A172 (cell line): ENCODE measurements at regions not wholly inside any gene's neighbourhood (a gene's known extent, or its start where the extent isn't known, plus 50 kb on each side); places are given as distances from the start of the nearest gene placed in this dataset.
"Not testable (repeated sequence)": the region's sequence is repeated elsewhere in the genome, so short reads cannot be mapped to it uniquely, and the experiment has no call there.

Experiments
- DNase-seq: peaks from one replicate; pipeline ENCODE4 v3.0.0-alpha.2; 2015; ENCODE audit warnings: low spot score

- no peak for DNase-seq
These were observed 409.3 kb downstream of the AGTPBP1 start for GRCh38 chr9:85332487-85332886.

- no peak for DNase-seq
These were observed 410.1 kb downstream of the AGTPBP1 start for GRCh38 chr9:85331626-85332025.

DNA sequence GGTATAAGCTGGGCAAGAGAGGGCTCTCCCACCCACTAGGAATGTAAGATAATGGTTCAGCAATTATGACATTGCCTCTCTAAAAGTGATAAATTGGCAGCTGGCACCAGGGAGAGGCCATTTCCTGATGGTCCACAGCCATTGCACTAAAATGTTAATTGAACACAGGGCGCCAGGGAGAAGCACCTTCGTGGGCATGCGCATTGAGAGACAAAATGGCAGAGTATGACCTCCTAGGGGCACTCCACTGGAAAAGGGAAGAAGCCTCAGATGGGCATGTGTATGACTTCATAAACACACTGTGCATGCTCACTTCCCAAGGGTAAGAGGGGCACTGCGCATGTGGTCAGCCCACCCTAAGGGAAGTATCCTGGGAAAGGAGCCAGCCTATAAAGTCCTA is 419.2 kb downstream of the AGTPBP1 start:
- no peak for DNase-seq

- DNase-seq: no peak
These were observed 420.2 kb downstream of the AGTPBP1 start for GRCh38 chr9:85321561-85321960.

GRCh38 chr9:85319936-85320656 is 421.7 kb downstream of the AGTPBP1 start:
- no peak for DNase-seq

DNA sequence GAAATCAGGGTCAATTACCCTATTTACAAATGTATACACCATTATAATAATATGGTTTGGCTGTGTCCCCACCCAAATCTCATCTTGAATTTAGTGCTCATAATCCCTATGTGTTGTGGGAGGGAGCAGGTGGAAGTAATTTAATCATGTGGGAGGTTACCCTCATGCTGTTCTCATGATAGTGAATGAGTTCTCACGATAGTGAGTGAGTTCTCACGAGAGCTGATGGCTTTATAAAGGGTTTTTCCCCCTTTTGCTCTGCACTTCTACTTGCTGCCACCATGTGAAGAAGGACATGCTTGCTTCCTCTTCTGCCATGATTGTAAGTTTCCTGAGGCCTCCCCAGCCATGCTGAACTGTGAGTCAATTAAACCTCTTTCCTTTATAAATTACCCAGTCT is 426.2 kb downstream of the AGTPBP1 start:
- DNase-seq: not testable (repeated sequence)

GRCh38 chr9:85310573-85310972 is 431.2 kb downstream of the AGTPBP1 start:
- DNase-seq: no peak

DNA sequence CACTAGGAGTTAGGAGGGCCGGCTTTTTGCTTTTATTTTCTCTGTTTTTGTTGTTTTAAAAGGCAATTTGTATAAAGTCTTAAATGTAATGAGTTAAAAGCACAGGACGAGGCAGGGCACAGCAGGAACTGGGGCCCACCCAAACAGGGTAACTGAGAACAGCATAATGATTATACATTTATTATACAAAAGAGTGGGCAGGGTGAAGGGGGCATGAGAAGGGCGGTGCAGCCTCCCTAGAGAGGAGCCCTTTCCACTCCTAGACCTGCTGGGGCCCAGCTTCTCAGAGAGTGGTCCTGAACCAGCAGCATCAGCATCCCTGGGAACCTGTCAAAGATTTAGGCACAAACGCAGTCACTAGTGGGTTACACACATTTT is 438.0 kb downstream of the AGTPBP1 start:
- no peak for DNase-seq

DNA sequence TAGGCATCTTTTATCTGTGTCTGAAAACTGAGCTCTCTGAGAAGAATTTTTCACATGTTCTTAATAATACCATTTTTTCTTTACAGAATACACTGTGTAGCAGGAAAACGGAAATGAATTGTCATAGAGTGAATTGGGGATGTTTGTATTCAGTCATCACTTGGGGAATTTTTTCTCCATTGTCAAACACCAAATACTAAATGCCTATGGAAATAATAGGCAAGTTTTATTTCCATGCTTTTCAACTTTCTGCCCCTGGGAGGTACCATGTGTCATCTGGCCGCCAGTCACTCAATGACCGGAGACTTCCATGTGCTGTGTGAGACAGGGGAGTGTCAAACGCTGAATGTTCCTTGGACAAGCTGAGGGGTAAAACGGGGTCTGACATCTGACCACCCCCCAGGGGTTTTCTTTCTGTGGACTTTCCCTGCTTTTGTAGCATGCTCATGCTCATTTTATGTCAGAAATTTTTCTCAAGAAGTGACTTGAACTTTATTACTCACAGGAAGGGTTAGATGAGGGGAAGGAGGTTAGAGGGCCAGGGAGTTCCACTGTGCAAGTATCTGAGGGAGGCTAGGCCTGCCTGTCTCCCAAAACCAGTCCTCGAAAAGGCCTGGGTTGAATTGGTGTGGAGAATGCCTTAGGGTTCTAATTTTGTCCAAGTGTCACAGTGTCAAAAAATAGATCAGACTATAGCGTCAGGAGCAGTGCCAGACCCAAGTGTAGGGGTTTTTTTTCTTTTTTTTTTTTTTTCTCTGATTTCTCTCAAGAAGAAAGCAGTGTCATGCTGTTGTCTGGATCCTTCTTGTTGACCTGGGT is 438.6 kb downstream of the AGTPBP1 start:
- DNase-seq: no peak

- DNase-seq: no peak
These were observed 443.3 kb downstream of the AGTPBP1 start for GRCh38 chr9:85298499-85298898.

DNA sequence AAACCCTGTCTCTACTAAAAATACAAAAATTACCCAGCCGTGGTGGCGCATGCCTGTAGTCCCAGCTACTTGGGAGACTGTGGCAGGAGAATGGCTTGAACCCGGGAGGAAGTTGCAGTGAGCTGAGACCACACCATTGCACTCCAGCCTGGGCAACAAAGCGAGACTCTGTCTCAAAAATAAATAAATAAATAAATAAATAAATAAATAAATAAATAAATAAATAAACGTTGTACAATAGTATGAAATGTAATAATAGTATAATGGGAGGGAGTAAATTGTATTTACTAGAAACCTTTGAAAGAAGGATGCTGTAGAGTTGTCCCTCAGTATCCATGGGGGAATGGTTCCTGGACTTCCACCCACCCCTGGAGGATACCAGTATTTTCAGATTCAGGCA is 446.5 kb downstream of the AGTPBP1 start:
- not testable (repeated sequence) for DNase-seq

GRCh38 chr9:85292261-85292660 is 449.5 kb downstream of the AGTPBP1 start:
- DNase-seq: no peak

- DNase-seq: no peak
These were observed 450.5 kb downstream of the AGTPBP1 start for GRCh38 chr9:85291266-85291665.

DNA sequence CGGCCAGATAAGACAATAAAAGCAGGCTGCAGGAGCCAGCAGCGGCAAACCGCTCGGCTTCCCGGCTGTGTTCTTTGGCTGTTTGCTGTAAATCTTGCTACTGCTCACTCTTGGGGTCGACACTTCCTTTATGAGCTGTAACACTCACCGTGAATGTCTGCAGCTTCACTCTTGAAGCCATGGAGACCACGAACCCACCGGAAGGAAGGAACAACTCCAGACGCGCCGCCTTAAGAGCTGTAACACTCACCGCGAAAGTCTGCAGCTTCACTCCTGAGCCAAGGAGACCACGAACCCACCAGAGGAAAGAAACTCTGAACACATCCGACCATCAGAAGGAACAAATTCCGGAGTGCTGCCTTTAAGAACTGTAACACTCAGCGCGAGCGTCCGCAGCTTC is 451.7 kb downstream of the AGTPBP1 start:
- DNase-seq: no peak

GRCh38 chr9:85289142-85289541 is 452.6 kb downstream of the AGTPBP1 start:
- DNase-seq: no peak

DNA sequence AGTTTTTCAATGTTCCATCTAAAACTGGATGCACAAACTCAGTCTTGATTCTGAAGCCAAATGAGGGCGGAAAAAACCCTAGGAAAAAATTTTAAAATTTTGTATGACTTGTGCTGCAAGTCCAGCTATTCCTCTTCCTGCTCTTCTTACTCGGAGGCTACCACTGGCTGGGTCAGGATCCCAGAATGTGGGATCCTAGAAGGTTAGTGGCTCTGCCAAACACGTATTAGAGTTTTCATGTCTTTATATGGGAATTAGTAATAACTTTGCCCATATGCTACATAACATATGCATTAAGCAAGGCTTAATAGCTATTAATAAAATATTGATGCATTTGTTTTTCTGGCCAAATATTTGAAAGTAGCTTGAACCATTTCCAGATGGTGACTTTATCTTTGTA is 458.3 kb downstream of the AGTPBP1 start:
- no peak for DNase-seq

DNA sequence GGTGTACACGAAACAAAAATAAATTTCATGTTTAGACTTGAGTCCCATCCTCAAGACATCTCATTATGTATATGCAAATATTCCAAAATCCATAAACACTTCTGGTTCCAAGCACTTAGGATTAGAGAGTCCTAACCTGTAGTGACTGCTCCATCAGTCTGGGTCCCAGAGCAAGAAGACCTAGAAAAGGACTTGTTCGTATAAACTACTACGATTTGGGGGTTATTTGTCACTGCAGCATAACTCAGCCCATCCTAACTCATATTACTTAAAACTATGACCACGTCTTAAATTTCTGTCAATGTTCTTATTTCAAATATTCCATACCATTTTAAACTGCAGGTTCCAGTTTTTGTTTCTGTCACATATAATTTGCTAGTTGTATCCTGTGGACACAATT is 463.0 kb downstream of the AGTPBP1 start:
- no peak for DNase-seq

DNA sequence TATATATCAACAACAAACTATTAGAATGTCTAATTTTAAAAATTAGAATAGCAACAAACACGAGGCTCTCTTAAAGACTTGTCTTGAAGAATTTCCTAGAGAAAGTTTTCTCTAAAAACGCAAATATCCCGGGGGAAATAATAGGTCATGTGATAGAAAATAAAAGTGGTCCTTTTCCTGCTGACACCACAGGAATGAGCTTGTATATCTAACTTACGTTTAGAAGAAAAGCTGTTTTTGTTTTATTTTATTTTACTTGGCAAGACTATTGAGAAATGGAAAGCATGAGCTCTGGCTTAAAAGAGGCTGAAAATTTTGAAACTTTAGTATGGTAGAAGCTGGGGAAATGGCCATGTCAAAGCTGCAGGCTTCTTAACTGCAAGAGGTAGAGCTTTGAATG is 465.0 kb downstream of the AGTPBP1 start:
- DNase-seq: no peak

DNA sequence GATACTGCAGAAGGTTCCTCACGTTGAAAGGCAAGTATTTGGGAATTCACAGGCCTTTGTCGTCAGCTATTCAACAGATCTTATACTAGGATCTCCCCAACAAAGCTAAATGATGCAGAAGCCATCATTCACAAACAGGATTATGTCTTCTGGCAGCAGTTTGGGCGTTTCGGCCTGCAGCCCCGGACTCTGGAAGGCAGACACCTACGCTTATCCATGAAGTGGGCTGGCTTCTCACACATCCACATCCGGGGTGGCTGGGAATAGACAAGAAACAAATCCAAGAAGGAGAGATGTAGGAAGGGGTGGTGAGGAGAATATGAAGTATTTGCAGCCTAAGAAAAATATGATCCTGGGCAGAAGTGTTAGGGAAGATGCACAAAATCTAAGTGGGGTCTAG is 471.9 kb downstream of the AGTPBP1 start:
- DNase-seq: no peak

DNA sequence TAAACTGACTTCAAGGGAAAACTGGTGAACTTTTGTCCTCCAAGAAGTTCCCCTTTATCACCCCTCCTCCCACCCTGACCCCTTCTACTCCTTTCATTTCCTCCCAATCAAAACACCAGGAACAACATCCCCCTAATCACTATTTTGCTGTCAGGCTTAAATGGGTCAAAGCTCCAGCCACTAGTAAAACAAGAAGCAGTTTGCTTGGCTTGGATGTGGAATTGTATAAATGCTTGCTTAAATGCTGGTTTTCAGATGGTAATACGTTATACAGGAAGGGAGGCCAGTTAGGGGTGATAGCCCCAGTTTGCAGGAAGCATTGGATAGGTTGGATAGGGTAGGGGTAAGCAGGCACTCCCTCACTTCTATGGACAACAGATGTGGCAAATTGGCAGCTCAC is 473.6 kb downstream of the AGTPBP1 start:
- DNase-seq: no peak

- no peak for DNase-seq
These were observed 477.1 kb downstream of the AGTPBP1 start for GRCh38 chr9:85264695-85265094.

- DNase-seq: no peak
These were observed 478.5 kb downstream of the AGTPBP1 start for GRCh38 chr9:85263288-85263687.

- no peak for DNase-seq
These were observed 479.4 kb downstream of the AGTPBP1 start for GRCh38 chr9:85262333-85262732.
